Stimulated activated naive CD8-positive, alpha-beta T cell treated with anti-CD3 and anti-CD28 coated beads, Interleukin-15, amount 100 ng/mL, for 72 hours (primary cell): ENCODE measurements at regions not wholly inside any gene's neighbourhood (a gene's known extent, or its start where the extent isn't known, plus 50 kb on each side); places are given as distances from the start of the nearest gene placed in this dataset.
"Not testable (repeated sequence)": the region's sequence is repeated elsewhere in the genome, so short reads cannot be mapped to it uniquely, and the experiment has no call there.

Experiments
- ATAC-seq: fragments of 150-1000 bp; cut with Tn5 transposase; 2 replicates; pipeline ENCODE4 v1.10.0; 2021; ENCODE audit warnings: mild to moderate bottlenecking, moderate library complexity
- DNase-seq, 2 donors: peaks; one replicate each; pipeline ENCODE4 v3.0.0; 2021 to 2022
- H3K27ac Mint-ChIP-seq, 2 donors: one replicate each; pipeline ENCODE4 v1.8.0; 2022; ENCODE audit warnings: mild to moderate bottlenecking in 2 of 2, mixed read lengths in 2 of 2, moderate library complexity in 2 of 2
- H3K27me3 Mint-ChIP-seq: one replicate; pipeline ENCODE4 v1.8.0; 2022; ENCODE audit warnings: mixed read lengths
- H3K4me1 Mint-ChIP-seq: one replicate; pipeline ENCODE4 v1.8.0; 2022; ENCODE audit warnings: mild to moderate bottlenecking, mixed read lengths
- H3K4me3 Mint-ChIP-seq, 2 donors: one replicate each; pipeline ENCODE4 v1.8.0; 2022; ENCODE audit warnings: mild to moderate bottlenecking in 2 of 2, mixed read lengths in 2 of 2, moderate library complexity in 1 of 2
- H3K9me3 Mint-ChIP-seq, 2 donors: one replicate each; pipeline ENCODE4 v1.8.0; 2022; ENCODE audit warnings: mixed read lengths in 2 of 2

- Mint-ChIP-seq H3K9me3 (peaks cover 5 to 18% of the 10 kb centered on the region in 2 donors), H3K4me3 (no peak overlapping the region), H3K4me1 (no peaks in the 10 kb centered on the region), H3K27ac (no peak overlapping the region), H3K27me3 (no peaks in the 10 kb centered on the region)
- DNase-seq (no peak), ATAC-seq (no peak)
Measured at GRCh38 chr14:56351861-56352260, 227.7 kb upstream of the TMEM260 start.

- ATAC-seq (no peak), DNase-seq (no peak)
- Mint-ChIP-seq H3K9me3 (peaks cover 5 to 17% of the 10 kb centered on the region in 2 donors), H3K27me3 (no peaks in the 10 kb centered on the region), H3K27ac (no peak overlapping the region), H3K4me1 (no peaks in the 10 kb centered on the region), H3K4me3 (no peak overlapping the region)
Measured at GRCh38 chr14:56352999-56353398, 226.6 kb upstream of the TMEM260 start.

GRCh38 chr14:56357428-56357827 lies 222.2 kb upstream of the TMEM260 start:
- Mint-ChIP-seq H3K4me1 (peaks cover 9% of the 10 kb centered on the region), H3K4me3 (no peak overlapping the region), H3K9me3 (no peaks in the 10 kb centered on the region), H3K27ac (no peak overlapping the region), H3K27me3 (no peaks in the 10 kb centered on the region)
- ATAC-seq (no peak), DNase-seq (no peak)

- no peak for DNase-seq
- no peaks in the 10 kb centered on the region for H3K9me3 Mint-ChIP-seq
- peaks cover 9% of the 10 kb centered on the region for H3K4me1 Mint-ChIP-seq
- peak; percentile 43 for ATAC-seq
- no peak overlapping the region for H3K27ac Mint-ChIP-seq
- H3K4me3 Mint-ChIP-seq: no peak overlapping the region
- H3K27me3 Mint-ChIP-seq: no peaks in the 10 kb centered on the region
Measured at GRCh38 chr14:56358275-56358674, 221.3 kb upstream of the TMEM260 start.

GRCh38 chr14:56358851-56359614 lies 220.6 kb upstream of the TMEM260 start:
- DNase-seq (peak; percentile 15 to 17), ATAC-seq (peak; percentile 86)
- H3K27ac Mint-ChIP-seq: peak overlapping the region in 1 of 2 donors; percentile 62
- H3K9me3 Mint-ChIP-seq: peaks cover 0 to 2% of the 10 kb centered on the region in 2 donors
- no peak overlapping the region for H3K4me3 Mint-ChIP-seq
- peaks cover 9% of the 10 kb centered on the region for H3K4me1 Mint-ChIP-seq
- peaks cover 2% of the 10 kb centered on the region for H3K27me3 Mint-ChIP-seq

- not testable (repeated sequence) for DNase-seq, H3K27ac Mint-ChIP-seq, H3K4me3 Mint-ChIP-seq, H3K27me3 Mint-ChIP-seq, ATAC-seq, H3K4me1 Mint-ChIP-seq
- peaks cover 3 to 10% of the 10 kb centered on the region in 2 donors for H3K9me3 Mint-ChIP-seq
Measured at GRCh38 chr14:56365663-56366062, 213.9 kb upstream of the TMEM260 start.

- Mint-ChIP-seq H3K27ac (no peak overlapping the region), H3K27me3 (peaks cover 9% of the 10 kb centered on the region), H3K9me3 (peaks cover 16 to 26% of the 10 kb centered on the region in 2 donors), H3K4me1 (no peaks in the 10 kb centered on the region), H3K4me3 (no peak overlapping the region)
- no peak for DNase-seq
- no peak for ATAC-seq
Measured at GRCh38 chr14:56367416-56367815, 212.2 kb upstream of the TMEM260 start.

- no peak for DNase-seq
- ATAC-seq: no peak
- peaks cover 26 to 33% of the 10 kb centered on the region in 2 donors for H3K9me3 Mint-ChIP-seq
- no peaks in the 10 kb centered on the region for H3K4me1 Mint-ChIP-seq
- H3K4me3 Mint-ChIP-seq: no peak overlapping the region
- no peak overlapping the region for H3K27ac Mint-ChIP-seq
- no peaks in the 10 kb centered on the region for H3K27me3 Mint-ChIP-seq
Measured at GRCh38 chr14:56371737-56372136, 207.9 kb upstream of the TMEM260 start.

- DNase-seq: no peak
- Mint-ChIP-seq H3K9me3 (peaks cover 26 to 33% of the 10 kb centered on the region in 2 donors), H3K27me3 (no peaks in the 10 kb centered on the region), H3K27ac (no peak overlapping the region), H3K4me3 (no peak overlapping the region), H3K4me1 (no peaks in the 10 kb centered on the region)
- ATAC-seq: no peak
Measured at GRCh38 chr14:56374421-56374820, 205.2 kb upstream of the TMEM260 start.

GRCh38 chr14:56378046-56378445 lies 201.6 kb upstream of the TMEM260 start:
- no peak overlapping the region for H3K4me3 Mint-ChIP-seq
- ATAC-seq: no peak
- H3K27me3 Mint-ChIP-seq: no peaks in the 10 kb centered on the region
- H3K4me1 Mint-ChIP-seq: no peaks in the 10 kb centered on the region
- no peak for DNase-seq
- H3K27ac Mint-ChIP-seq: no peak overlapping the region
- H3K9me3 Mint-ChIP-seq: peaks cover 4 to 14% of the 10 kb centered on the region in 2 donors

- Mint-ChIP-seq H3K4me1 (no peaks in the 10 kb centered on the region), H3K27me3 (no peaks in the 10 kb centered on the region), H3K9me3 (peaks cover 0 to 9% of the 10 kb centered on the region in 2 donors), H3K27ac (no peak overlapping the region), H3K4me3 (no peak overlapping the region)
- ATAC-seq: no peak
- no peak for DNase-seq
Measured at GRCh38 chr14:56378475-56378877, 201.1 kb upstream of the TMEM260 start.

- Mint-ChIP-seq H3K9me3 (peaks cover 0 to 20% of the 10 kb centered on the region in 2 donors), H3K27me3 (no peaks in the 10 kb centered on the region), H3K4me3 (no peak overlapping the region), H3K4me1 (no peaks in the 10 kb centered on the region), H3K27ac (no peak overlapping the region)
- ATAC-seq (no peak), DNase-seq (no peak)
Measured at GRCh38 chr14:56379956-56380355, 199.6 kb upstream of the TMEM260 start.

- ATAC-seq (no peak), DNase-seq (no peak)
- Mint-ChIP-seq H3K27ac (no peak overlapping the region), H3K27me3 (no peaks in the 10 kb centered on the region), H3K4me1 (no peaks in the 10 kb centered on the region), H3K9me3 (peaks cover 11 to 43% of the 10 kb centered on the region in 2 donors), H3K4me3 (no peak overlapping the region)
Measured at GRCh38 chr14:56386024-56386423, 193.6 kb upstream of the TMEM260 start.

- DNase-seq (no peak), ATAC-seq (no peak)
- Mint-ChIP-seq H3K4me1 (no peaks in the 10 kb centered on the region), H3K27me3 (no peaks in the 10 kb centered on the region), H3K9me3 (peaks cover 11 to 15% of the 10 kb centered on the region in 2 donors), H3K27ac (no peak overlapping the region), H3K4me3 (no peak overlapping the region)
Measured at GRCh38 chr14:56390859-56391258, 188.7 kb upstream of the TMEM260 start.

- Mint-ChIP-seq H3K9me3 (no peaks in the 10 kb centered on the region), H3K4me1 (no peaks in the 10 kb centered on the region), H3K27ac (no peak overlapping the region), H3K27me3 (no peaks in the 10 kb centered on the region), H3K4me3 (no peak overlapping the region)
- no peak for DNase-seq
- ATAC-seq: no peak
Measured at GRCh38 chr14:56394826-56395530, 184.6 kb upstream of the TMEM260 start.

GRCh38 chr14:56400109-56400825 lies 179.3 kb upstream of the TMEM260 start:
- DNase-seq (no peak), ATAC-seq (no peak)
- Mint-ChIP-seq H3K27me3 (no peaks in the 10 kb centered on the region), H3K9me3 (peaks cover 10 to 14% of the 10 kb centered on the region in 2 donors), H3K27ac (no peak overlapping the region), H3K4me1 (no peaks in the 10 kb centered on the region), H3K4me3 (no peak overlapping the region)
